ENCODE measurements at regions not wholly inside any gene's neighbourhood (a gene's known extent, or its start where the extent isn't known, plus 50 kb on each side); places are given as distances from the start of the nearest gene placed in this dataset.

- Histone ChIP-seq H3K36me3 (ENCODE audit: control insufficient read depth, insufficient read depth, low read length) (no peaks in the 10 kb centered on the region), H3K4me1 (ENCODE audit: control insufficient read depth, insufficient read depth, low read length) (no peaks in the 10 kb centered on the region), H3K27ac (ENCODE audit: low read depth, low read length) (no peak overlapping the region), H3K9ac (ENCODE audit: extremely low read depth, low read length, poor library complexity, severe bottlenecking) (no peak overlapping the region), H3K27me3 (ENCODE audit: control insufficient read depth, insufficient read depth, low read length, poor library complexity, severe bottlenecking) (no peaks in the 10 kb centered on the region), H3K4me3 (ENCODE audit: low read length) (no peak overlapping the region), H3K9me3 (ENCODE audit: control insufficient read depth, low read length) (no peaks in the 10 kb centered on the region)
- Mint-ChIP-seq H3K36me3 (ENCODE audit: low read depth) (no peaks in the 10 kb centered on the region), H3K4me1 (peaks cover 4% of the 10 kb centered on the region), H3K9me3 (no peaks in the 10 kb centered on the region), H3K27ac (no peak overlapping the region), H3K27me3 (ENCODE audit: insufficient read depth) (no peaks in the 10 kb centered on the region), H3K4me3 (no peak overlapping the region)
- DNase-seq: peak; percentile 56
- WGBS, 2 experiments (ENCODE audit: insufficient coverage in 1 of 2, insufficient read length in 1 of 2): 80 to 83% methylated on average over 5 to 19 of the region's 19 CpGs
- no peak for TF ChIP-seq CTCF (conservative IDR thresholded peaks at IDR 0.05)
Observed at GRCh38 chr1:10936998-10937901, 75.2 kb upstream of the TARDBP start.

GRCh38 chr1:10938741-10939417 is 73.6 kb upstream of the TARDBP start:
- 91 to 94% methylated on average over 12 to 17 of the region's 17 CpGs for WGBS, 2 experiments (ENCODE audit: insufficient coverage in 1 of 2, insufficient read length in 1 of 2)
- H3K9me3 Mint-ChIP-seq: no peaks in the 10 kb centered on the region

More at GRCh38 chr1:10938741-10939417, 73.6 kb upstream of the TARDBP start:
- Mint-ChIP-seq H3K4me1 (peaks cover 6% of the 10 kb centered on the region), H3K27me3 (ENCODE audit: insufficient read depth) (peaks cover 5% of the 10 kb centered on the region), H3K4me3 (no peak overlapping the region), H3K36me3 (ENCODE audit: low read depth) (no peaks in the 10 kb centered on the region), H3K27ac (no peak overlapping the region)
- Histone ChIP-seq H3K4me3 (ENCODE audit: low read length) (no peak overlapping the region), H3K4me1 (ENCODE audit: control insufficient read depth, insufficient read depth, low read length) (no peaks in the 10 kb centered on the region), H3K27me3 (ENCODE audit: control insufficient read depth, insufficient read depth, low read length, poor library complexity, severe bottlenecking) (no peaks in the 10 kb centered on the region), H3K36me3 (ENCODE audit: control insufficient read depth, insufficient read depth, low read length) (no peaks in the 10 kb centered on the region), H3K9me3 (ENCODE audit: control insufficient read depth, low read length) (no peaks in the 10 kb centered on the region), H3K9ac (ENCODE audit: extremely low read depth, low read length, poor library complexity, severe bottlenecking) (no peak overlapping the region), H3K27ac (ENCODE audit: low read depth, low read length) (no peak overlapping the region)
- no peak for TF ChIP-seq CTCF (conservative IDR thresholded peaks at IDR 0.05)
- peak; percentile 49 for DNase-seq

Data from endodermal cell (in vitro differentiated cells).